ENCODE measurements at regions not wholly inside any gene's neighbourhood (a gene's known extent, or its start where the extent isn't known, plus 50 kb on each side); places are given as distances from the start of the nearest gene placed in this dataset.

DNA sequence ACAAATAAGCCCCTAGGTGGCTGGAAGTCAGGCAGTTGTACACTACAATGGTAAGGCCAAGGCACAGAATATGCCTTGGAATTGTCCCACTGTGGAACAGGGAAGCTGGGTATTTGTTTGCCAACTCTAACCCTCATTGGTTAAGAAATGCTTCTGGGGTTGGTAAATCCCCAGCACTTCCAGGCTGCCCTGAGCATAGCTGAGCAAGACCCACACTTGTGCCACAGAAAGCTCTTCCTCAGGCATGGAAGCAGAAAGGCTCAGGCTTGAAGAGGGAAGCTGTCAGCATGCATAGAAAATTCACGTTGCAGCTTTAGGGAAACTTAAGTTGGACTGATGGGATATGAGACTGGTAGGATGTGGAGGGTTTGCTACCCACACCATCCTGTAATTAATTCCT is 86.9 kb upstream of the PLCL2 start:
- H3K27ac ChIP-seq = no peak overlapping the region
- no peaks in the 10 kb centered on the region for H3K27me3 ChIP-seq
- peaks cover 7% of the 10 kb centered on the region for H3K4me1 ChIP-seq
- no peaks in the 10 kb centered on the region for H3K9me3 ChIP-seq
- H3K36me3 ChIP-seq = no peaks in the 10 kb centered on the region
- TF ChIP-seq EP300 (IDR thresholded peaks at IDR 0.05) = no peak
- no peak for TF ChIP-seq POLR2A (IDR thresholded peaks at IDR 0.05)
- TF ChIP-seq, protein P1, sequence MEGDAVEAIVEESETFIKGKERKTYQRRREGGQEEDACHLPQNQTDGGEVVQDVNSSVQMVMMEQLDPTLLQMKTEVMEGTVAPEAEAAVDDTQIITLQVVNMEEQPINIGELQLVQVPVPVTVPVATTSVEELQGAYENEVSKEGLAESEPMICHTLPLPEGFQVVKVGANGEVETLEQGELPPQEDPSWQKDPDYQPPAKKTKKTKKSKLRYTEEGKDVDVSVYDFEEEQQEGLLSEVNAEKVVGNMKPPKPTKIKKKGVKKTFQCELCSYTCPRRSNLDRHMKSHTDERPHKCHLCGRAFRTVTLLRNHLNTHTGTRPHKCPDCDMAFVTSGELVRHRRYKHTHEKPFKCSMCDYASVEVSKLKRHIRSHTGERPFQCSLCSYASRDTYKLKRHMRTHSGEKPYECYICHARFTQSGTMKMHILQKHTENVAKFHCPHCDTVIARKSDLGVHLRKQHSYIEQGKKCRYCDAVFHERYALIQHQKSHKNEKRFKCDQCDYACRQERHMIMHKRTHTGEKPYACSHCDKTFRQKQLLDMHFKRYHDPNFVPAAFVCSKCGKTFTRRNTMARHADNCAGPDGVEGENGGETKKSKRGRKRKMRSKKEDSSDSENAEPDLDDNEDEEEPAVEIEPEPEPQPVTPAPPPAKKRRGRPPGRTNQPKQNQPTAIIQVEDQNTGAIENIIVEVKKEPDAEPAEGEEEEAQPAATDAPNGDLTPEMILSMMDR (IDR thresholded peaks at IDR 0.05) = no peak
- TF ChIP-seq POLR2AphosphoS5 (IDR thresholded peaks at IDR 0.05) = no peak
- H3K4me3 ChIP-seq = no peak overlapping the region
- no peak for DNase-seq (ENCODE audit: low spot score in 2 of 2)
- WGBS = 86% methylated on average over 1 of the region's 1 CpG

DNA sequence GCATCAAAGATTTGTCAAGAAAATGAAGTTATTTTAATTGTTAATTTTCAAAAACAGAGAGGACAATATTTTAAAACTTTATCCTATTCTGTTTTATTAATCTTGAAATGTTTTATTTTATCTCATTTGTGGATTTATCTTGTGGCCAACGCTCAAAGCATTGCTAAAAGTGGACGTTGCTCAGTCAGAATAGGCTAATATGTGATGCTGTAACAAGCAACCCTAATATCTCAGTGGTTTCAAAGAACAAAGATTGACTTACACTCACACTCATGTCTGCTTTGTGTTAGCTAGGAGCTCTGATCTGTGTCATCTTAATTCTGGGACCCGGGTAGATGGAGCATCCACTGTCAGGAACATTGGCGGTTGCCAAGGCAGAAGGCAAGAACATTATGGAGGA is 86.0 kb upstream of the PLCL2 start:
- Histone ChIP-seq H3K4me3 (no peak overlapping the region), H3K9me3 (no peaks in the 10 kb centered on the region), H3K27me3 (no peaks in the 10 kb centered on the region), H3K27ac (no peak overlapping the region), H3K36me3 (no peaks in the 10 kb centered on the region), H3K4me1 (peaks cover 7% of the 10 kb centered on the region)
- 97% methylated on average over 4 of the region's 4 CpGs for WGBS
- no peak for DNase-seq (ENCODE audit: low spot score in 2 of 2)
- no peak for TF ChIP-seq POLR2AphosphoS5 (IDR thresholded peaks at IDR 0.05)
- TF ChIP-seq, protein P1 (IDR thresholded peaks at IDR 0.05) = no peak

DNA sequence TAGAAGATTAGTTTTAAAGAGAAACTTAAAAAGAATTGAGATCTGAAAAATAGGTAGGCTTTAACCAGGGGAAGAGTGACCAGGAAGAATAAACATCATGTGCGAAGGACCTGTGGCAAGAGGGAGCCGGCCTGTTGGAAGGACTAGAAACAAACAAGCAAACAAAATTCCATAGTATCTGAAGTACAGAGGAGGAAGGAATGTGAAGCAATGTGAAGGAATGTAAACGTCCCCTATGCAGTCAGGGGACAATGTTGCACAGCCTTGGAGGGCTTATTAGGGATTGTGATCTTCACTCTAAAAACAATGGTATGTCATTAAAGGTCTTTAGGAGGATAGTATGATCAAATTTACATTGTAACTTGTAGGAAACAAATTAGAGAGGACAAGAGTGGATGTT is 84.4 kb upstream of the PLCL2 start:
- H3K9me3 ChIP-seq = no peaks in the 10 kb centered on the region
- WGBS = 65% methylated on average over 3 of the region's 3 CpGs
- no peaks in the 10 kb centered on the region for H3K27me3 ChIP-seq
- H3K36me3 ChIP-seq = no peaks in the 10 kb centered on the region
- peaks cover 7% of the 10 kb centered on the region for H3K4me1 ChIP-seq
- H3K4me3 ChIP-seq = no peak overlapping the region
- H3K27ac ChIP-seq = no peak overlapping the region
- no peak for TF ChIP-seq POLR2A (IDR thresholded peaks at IDR 0.05)
- no peak for DNase-seq (ENCODE audit: low spot score in 2 of 2)

DNA sequence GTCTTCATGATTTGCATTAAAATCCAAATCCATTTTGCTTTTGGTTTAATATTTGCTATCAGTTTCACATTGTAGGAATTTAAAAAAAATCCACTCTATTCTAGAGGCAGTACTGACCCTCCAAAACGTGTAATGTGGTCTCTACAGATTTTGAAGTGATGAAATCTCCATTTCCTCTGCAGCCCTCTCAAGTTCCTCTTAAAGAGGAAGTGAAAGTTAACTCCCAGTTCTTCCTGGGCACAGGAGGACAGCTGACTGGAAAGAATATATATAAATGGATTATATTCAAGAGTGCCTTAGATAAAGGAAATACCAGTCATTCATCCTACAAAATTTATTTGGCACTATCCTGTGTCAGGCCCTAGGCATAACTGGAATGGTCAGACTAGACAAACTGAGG is 83.5 kb upstream of the PLCL2 start:
- Histone ChIP-seq H3K9me3 (no peaks in the 10 kb centered on the region), H3K4me3 (no peak overlapping the region), H3K27ac (no peak overlapping the region), H3K36me3 (no peaks in the 10 kb centered on the region), H3K27me3 (no peaks in the 10 kb centered on the region), H3K4me1 (peaks cover 7% of the 10 kb centered on the region)
- no peak for DNase-seq (ENCODE audit: low spot score in 2 of 2)
- TF ChIP-seq POLR2AphosphoS5 (IDR thresholded peaks at IDR 0.05) (no peak), EP300 (IDR thresholded peaks at IDR 0.05) (no peak), POLR2A (IDR thresholded peaks at IDR 0.05) (no peak)
- TF ChIP-seq, protein P1 (IDR thresholded peaks at IDR 0.05) = no peak
- 0% methylated on average over 1 of the region's 1 CpG for WGBS

DNA sequence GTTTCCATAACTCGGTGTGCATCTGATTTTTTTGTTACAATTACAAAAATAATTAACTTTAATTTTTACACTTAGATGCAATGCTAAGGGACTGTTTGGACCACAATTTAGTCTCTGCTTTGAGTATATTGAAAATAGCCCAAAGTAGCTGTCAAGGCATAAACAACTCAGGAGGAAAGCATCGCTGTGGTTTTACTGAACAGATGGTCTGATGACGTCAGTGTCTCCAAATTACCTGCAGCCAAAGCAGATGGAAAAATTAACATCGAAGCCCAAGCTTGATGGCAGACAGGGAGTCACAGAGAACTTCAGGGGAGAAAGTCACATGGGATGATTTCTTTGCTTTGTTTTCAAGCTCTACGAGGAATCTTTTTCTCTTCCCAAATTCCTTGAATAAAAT is 83.1 kb upstream of the PLCL2 start:
- WGBS = 49% methylated on average over 5 of the region's 5 CpGs
- peaks cover 7% of the 10 kb centered on the region for H3K4me1 ChIP-seq
- DNase-seq (ENCODE audit: low spot score in 2 of 2) = no peak
- no peaks in the 10 kb centered on the region for H3K27me3 ChIP-seq
- no peaks in the 10 kb centered on the region for H3K9me3 ChIP-seq
- no peak overlapping the region for H3K27ac ChIP-seq
- no peak for TF ChIP-seq POLR2AphosphoS5 (IDR thresholded peaks at IDR 0.05)
- no peak for TF ChIP-seq EP300 (IDR thresholded peaks at IDR 0.05)
- TF ChIP-seq POLR2A (IDR thresholded peaks at IDR 0.05) = no peak
- TF ChIP-seq, protein P1 (IDR thresholded peaks at IDR 0.05) = no peak
- H3K4me3 ChIP-seq = no peak overlapping the region
- H3K36me3 ChIP-seq = no peaks in the 10 kb centered on the region

DNA sequence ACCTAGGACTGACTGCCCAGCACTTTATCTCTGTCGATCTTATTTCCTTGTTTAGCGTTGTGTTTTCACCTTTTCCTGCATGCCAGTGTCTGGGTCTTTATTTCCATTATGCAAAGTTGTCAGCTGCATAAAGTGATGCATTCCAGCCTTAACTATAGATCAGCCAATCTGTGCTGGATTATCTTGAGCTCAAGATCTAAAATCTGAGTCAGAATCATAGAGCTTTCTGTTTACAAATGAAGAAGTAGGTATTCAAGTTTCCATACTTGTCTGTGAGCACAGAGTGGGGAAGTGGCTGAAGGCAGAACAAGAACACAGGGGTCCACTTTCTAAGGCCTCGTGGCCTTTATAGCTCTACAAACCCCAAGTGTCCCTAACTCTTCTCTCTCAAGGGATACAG is 82.4 kb upstream of the PLCL2 start:
- no peaks in the 10 kb centered on the region for H3K27me3 ChIP-seq
- WGBS = 64% methylated on average over 3 of the region's 3 CpGs
- H3K36me3 ChIP-seq = no peaks in the 10 kb centered on the region
- H3K27ac ChIP-seq = no peak overlapping the region
- H3K4me1 ChIP-seq = peaks cover 7% of the 10 kb centered on the region
- H3K9me3 ChIP-seq = no peaks in the 10 kb centered on the region
- H3K4me3 ChIP-seq = no peak overlapping the region
- TF ChIP-seq EP300 (IDR thresholded peaks at IDR 0.05) = no peak
- TF ChIP-seq POLR2AphosphoS5 (IDR thresholded peaks at IDR 0.05) = no peak
- no peak for TF ChIP-seq POLR2A (IDR thresholded peaks at IDR 0.05)
- TF ChIP-seq, protein P1 (IDR thresholded peaks at IDR 0.05) = no peak
- no peak for DNase-seq (ENCODE audit: low spot score in 2 of 2)
